ENCODE measurements at regions not wholly inside any gene's neighbourhood (a gene's known extent, or its start where the extent isn't known, plus 50 kb on each side); places are given as distances from the start of the nearest gene placed in this dataset.
"Not testable (repeated sequence)": the region's sequence is repeated elsewhere in the genome, so short reads cannot be mapped to it uniquely, and the experiment has no call there.

- DNase-seq = no peak
Observed at GRCh38 chr12:59517522-59517921, 78.3 kb upstream of the SLC16A7 start.

GRCh38 chr12:59500915-59501314 lies 94.9 kb upstream of the SLC16A7 start:
- no peak for DNase-seq

DNA sequence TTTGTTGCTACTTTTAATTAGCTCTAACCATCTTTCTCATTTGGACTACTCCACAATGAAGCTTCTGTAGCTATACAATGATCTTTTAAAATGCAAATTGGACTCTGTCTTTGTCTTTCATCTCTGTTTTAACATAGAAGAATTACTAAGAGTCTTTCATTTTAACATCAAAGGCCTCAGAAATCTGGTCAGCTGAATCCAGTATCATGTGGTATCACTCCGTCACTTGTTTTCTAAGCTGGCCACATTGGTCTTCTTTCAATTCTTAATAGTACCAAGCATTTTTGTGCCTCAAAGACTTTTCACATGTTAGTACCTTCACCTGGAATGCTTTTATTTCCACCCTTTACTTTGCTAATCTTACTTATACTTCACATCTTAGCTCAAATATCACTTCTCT lies 95.5 kb upstream of the SLC16A7 start:
- DNase-seq = no peak

- peak; percentile 28 for DNase-seq
Observed at GRCh38 chr12:59499774-59500173, 96.1 kb upstream of the SLC16A7 start.

DNA sequence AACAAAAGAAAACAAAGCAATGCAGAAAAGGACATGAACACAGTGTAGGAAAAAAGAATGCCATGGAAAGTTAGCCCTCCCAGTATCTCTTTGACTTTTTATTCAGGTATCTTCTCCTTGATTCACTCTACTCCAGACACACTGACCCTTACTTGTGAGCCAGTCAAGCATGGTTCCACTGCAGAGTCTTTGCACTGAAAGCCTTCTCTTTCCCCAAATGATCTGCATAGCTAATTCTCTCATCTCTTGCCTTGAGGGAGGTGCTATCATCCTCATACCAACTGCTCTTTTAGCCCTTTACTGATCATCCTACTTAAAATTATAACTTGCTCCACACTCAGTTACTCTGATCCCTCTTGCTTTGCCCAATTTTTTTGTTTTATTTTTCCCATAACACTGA lies 101.2 kb upstream of the SLC16A7 start:
- DNase-seq = no peak

DNA sequence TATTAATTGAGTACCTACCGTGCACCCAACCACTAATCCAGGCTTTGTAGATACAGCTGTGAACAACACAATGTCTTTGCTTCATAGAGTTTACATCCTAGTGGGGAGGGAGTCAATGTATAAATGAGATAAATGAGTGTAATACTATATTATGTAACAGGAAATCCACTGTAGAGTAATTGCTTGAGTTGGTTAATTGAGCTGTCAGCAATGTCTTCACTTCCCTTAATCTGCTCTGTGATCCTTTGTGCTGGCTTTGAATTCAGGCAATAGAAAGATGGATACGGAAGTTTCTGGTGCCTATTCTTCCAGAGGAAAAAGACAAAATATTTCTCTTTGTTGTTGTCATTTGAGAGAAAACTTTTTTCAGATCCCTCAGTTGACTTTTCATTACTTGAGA lies 104.0 kb upstream of the SLC16A7 start:
- DNase-seq = no peak

DNA sequence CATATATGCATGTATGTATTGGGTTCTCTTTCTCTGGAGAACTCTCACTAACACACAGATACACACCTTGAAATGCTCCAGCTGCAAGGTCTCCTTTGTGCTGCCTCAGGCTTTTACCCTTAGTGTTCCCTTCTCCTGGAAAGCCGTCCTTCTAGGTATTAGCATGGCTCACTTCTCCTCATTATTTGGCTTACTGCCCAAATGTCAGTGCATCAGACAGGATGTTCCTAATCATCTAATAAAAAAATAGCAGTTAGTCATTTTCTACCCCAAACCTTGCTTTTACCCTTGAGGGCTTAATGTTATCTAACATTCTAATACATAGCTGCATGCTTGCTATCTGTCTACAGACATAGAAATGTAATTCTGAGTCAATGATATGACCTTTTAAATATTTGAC lies 109.0 kb upstream of the SLC16A7 start:
- DNase-seq = no peak

- DNase-seq = no peak
Observed at GRCh38 chr12:59484575-59484974, 111.3 kb upstream of the SLC16A7 start.

DNA sequence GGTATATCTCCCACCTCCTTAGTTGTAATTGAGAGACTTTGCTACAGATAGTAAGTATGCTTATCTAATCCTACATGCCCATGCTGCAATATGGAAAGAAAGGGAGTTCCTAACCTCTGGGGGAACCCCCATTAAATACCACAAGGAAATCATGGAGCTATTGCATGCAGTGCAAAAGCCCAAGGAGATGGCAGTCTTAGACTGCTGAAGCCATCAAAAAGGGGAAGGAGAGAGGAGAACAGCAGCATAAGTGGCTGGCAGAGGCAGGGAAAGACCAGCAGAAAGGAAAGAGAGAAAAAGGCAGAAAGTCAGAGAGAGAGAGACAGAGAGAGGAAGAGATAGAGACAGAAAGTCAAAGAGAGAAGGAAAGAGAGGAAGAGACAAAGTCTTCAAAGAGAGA lies 121.6 kb upstream of the SLC16A7 start:
- not testable (repeated sequence) for DNase-seq

DNA sequence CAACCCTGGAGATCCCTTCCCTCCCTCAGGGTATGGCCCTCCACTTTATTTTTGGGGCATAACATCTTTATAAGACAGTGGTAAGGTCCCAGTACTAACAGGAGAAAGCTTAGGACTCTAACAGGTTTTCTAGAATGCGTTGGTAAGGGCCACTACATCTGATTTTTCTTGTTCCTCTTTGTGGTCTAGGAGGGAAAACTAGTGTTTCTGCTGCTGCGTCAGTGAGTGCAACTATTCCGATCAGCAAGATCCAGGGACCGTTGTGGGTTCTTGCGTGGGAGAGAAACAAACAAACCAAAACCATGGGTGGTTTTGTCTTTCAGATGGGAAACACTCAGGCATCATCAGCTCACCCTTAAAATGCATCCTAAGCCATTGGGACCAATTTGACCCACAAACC lies 123.6 kb upstream of the SLC16A7 start:
- no peak for DNase-seq

- DNase-seq = no peak
Observed at GRCh38 chr12:59459966-59460660, 135.7 kb upstream of the SLC16A7 start.

DNA sequence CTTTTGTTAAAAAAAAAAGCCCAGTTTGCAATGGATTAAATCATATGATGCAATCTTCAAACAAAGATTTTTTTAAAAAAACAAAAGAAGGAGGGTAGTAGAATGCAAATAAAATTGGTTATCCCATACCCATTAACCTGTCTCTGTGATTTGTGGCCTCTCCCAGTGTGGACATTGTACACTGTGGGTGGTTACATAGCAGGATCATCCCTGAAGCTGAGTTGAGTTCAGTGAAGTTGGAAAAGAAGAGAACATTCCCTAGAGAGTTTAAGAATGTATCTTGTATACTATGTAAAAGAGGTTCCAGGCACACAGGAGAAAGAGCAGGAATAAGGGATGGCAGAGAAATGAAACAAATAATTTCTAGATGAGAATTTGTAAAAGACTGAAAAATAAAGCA lies 142.4 kb upstream of the SLC16A7 start:
- no peak for DNase-seq

GRCh38 chr12:59452746-59453145 lies 143.1 kb upstream of the SLC16A7 start:
- no peak for DNase-seq

GRCh38 chr12:59452259-59452658 lies 143.6 kb upstream of the SLC16A7 start:
- no peak for DNase-seq

DNA sequence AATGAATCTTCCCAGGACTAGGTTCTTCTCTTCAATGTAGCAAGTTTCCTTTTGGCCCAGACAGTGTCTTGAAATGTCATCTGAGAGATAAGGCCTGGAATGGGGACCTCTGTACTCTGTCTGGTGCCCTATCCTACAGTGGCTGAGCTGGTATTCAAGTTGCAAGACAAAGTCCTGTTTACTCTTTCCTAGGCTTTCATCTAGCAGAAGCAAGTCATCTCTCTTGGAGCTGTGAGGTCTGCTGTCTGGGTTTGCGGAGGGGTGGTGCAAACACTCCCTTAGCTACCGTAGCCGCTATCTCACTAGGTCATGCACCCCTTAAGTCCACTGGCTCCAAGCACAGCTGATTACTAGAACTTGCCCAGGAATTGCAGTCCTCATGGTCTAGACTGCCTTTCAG lies 149.7 kb upstream of the SLC16A7 start:
- no peak for DNase-seq

GRCh38 chr12:59444932-59445331 lies 150.9 kb upstream of the SLC16A7 start:
- DNase-seq = no peak

DNA sequence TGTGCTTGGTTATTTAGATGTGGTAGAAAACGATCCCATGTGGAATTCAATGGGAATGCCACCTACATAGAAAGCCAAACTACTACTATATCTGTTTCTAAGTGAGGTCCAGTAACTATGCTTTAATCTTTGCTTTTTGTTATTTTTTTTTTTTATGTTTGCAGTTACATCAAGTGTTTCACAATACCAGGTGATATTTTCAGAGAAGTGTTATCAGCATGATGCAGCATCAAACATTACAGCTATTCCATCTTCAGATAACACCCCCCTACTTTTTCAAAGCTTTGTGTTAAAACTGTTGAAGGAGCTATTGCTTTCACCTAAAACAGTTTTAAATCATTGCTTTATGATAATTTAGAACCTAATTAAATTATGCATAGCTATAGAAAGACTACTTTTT lies 163.8 kb upstream of the SLC16A7 start:
- DNase-seq = no peak

DNA sequence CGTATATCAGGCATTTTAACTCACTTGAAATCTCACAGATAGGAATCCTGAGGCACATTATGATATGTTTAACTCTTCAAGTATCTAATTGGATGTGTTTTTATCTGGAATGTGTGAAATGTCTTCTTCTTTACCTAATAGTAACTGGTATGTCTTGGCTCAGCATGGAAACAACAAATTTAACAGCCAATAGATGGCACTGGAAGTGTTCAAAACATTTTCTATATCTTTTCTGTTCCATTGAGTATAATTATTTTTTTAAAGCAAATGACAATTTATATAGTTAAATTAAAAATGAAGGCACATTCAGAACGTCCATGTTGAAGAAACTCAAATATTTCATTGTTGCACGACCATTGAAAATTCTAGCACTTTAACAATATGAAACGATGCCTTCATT lies 164.6 kb upstream of the SLC16A7 start:
- no peak for DNase-seq

DNA sequence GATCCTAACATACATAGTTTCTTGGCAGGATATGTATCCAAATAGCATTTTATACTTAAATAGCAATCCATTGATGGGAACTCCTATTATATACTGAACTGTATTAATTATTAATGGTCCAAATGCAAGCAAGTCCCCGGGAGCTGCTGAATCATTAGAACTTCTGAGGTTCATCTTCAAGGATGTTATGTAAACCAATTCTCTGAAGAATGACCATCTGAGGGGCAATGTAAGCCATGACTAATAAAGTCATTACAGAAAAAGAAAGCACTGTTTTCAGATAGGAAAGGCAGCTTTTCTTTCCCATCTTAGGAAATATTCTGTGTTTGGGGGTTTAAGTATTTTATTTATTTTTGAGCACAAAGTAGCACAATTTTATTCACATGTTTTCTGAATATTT lies 166.1 kb upstream of the SLC16A7 start:
- DNase-seq = no peak

GRCh38 chr12:59425798-59426197 lies 170.0 kb upstream of the SLC16A7 start:
- DNase-seq = no peak

DNA sequence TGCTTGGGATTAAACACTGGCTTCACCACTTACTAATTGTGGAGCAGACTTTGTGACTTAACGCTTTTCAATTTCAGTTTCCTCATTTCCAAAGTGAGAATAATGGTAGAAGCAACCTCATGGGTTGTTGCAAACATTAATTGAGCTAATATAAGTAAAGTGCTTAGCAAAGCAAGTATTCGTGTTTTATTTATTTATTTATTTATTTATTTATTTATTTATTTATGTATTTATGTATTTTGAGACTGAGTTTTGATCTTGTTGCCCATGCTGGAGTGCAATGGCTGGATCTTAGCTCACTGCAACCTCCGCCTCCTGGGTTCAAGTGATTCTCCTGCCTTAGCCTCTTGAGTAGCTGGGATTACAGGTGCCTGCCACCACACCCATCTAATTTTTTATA lies 171.2 kb upstream of the SLC16A7 start:
- DNase-seq = not testable (repeated sequence)

DNA sequence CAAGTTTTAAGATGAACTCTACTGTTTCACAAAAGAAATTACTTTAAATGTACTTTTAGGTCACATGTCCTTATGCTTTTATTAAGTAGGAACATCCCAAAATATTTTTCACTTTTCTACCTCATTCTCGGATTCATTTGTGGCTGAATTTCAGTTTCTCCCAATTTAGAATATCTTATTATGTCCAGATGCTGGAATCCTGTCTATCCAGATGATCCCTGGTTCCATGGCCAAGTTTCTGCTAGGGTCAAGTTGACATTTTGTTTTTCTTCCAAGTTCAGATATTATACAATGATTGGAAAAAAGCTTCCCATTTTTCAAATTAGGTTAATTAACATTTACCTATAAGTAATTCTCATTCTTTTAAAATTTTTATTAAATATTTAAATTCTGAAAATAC lies 181.8 kb upstream of the SLC16A7 start:
- no peak for DNase-seq

DNA sequence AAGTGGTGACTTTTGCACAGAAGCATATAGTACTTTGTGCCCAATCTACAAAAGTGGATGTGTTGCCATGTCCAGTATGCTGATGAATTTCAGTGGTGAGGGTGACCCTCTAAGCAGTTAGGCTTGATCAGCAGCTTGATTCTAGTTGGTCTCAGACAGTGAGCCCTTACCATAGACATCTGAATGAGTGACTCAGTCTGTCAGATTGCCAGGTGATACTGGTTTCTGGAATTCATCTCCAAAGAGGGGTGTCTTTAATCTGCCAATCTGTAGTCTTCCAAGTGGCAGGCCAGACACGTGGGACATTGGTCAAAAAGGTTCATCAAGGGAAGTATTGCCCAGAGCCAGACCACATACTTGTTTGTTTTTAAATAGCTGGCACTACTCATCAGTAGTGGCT lies 187.4 kb upstream of the SLC16A7 start:
- DNase-seq = no peak

GRCh38 chr12:59407799-59408198 lies 188.0 kb upstream of the SLC16A7 start:
- no peak for DNase-seq

DNA sequence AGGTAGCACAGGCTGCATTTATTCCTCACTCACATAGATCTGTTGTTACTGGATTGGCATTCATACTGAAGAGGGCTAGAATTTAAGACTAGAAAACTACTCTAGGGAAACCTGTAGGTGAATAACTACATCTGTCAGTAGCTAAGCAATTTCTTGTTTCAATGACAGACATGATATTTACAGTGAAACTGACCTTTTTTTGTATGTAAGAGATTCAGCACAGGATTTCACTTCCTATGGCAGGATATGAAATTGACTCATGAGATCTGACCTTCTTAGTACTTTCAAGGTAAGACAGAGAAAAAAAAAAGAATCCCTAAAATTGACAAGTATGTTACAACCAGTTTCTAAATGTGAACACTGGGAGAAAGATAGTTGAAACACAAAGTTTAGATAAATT lies 189.8 kb upstream of the SLC16A7 start:
- DNase-seq = no peak

Data from activated CD4-positive, alpha-beta T cell treated with anti-CD3 and anti-CD28 coated beads, Interleukin-2, amount 50 U/mL, for 16 hours (primary cell).